ENCODE measurements at regions not wholly inside any gene's neighbourhood (a gene's known extent, or its start where the extent isn't known, plus 50 kb on each side); places are given as distances from the start of the nearest gene placed in this dataset.

GRCh38 chr1:188689542-188689941, 1788.1 kb downstream of the BRINP3 start:
- Mint-ChIP-seq H3K4me1 (peaks cover 7% of the 10 kb centered on the region), H3K36me3 (ENCODE audit: low read depth) (no peaks in the 10 kb centered on the region), H3K27me3 (ENCODE audit: low read depth, poor library complexity) (no peaks in the 10 kb centered on the region), H3K9me3 (no peaks in the 10 kb centered on the region), H3K4me3 (no peak overlapping the region), H3K27ac (no peak overlapping the region)
- no peak for TF ChIP-seq CTCF (IDR thresholded peaks at IDR 0.05)
- no peak for DNase-seq

- Mint-ChIP-seq H3K9me3 (no peaks in the 10 kb centered on the region), H3K27ac (no peak overlapping the region), H3K27me3 (ENCODE audit: low read depth, poor library complexity) (no peaks in the 10 kb centered on the region), H3K4me1 (no peaks in the 10 kb centered on the region), H3K4me3 (no peak overlapping the region), H3K36me3 (ENCODE audit: low read depth) (no peaks in the 10 kb centered on the region)
- no peak for TF ChIP-seq CTCF (IDR thresholded peaks at IDR 0.05)
- no peak for DNase-seq
These were observed 1777.5 kb downstream of the BRINP3 start for GRCh38 chr1:188700116-188700515.

GRCh38 chr1:188706742-188707141, 1770.9 kb downstream of the BRINP3 start:
- no peak for TF ChIP-seq CTCF (IDR thresholded peaks at IDR 0.05)
- H3K36me3 Mint-ChIP-seq (ENCODE audit: low read depth): no peaks in the 10 kb centered on the region

GRCh38 chr1:188708795-188709535, 1768.7 kb downstream of the BRINP3 start:
- Mint-ChIP-seq H3K27ac (no peak overlapping the region), H3K36me3 (ENCODE audit: low read depth) (no peaks in the 10 kb centered on the region), H3K9me3 (no peaks in the 10 kb centered on the region), H3K27me3 (ENCODE audit: low read depth, poor library complexity) (no peaks in the 10 kb centered on the region), H3K4me1 (peaks cover 6% of the 10 kb centered on the region), H3K4me3 (no peak overlapping the region)
- no peak for DNase-seq
- no peak for TF ChIP-seq CTCF (IDR thresholded peaks at IDR 0.05)

More at GRCh38 chr1:188706742-188707141, 1770.9 kb downstream of the BRINP3 start:
- Mint-ChIP-seq H3K27me3 (ENCODE audit: low read depth, poor library complexity) (no peaks in the 10 kb centered on the region), H3K4me1 (no peaks in the 10 kb centered on the region), H3K27ac (no peak overlapping the region), H3K4me3 (no peak overlapping the region), H3K9me3 (no peaks in the 10 kb centered on the region)
- DNase-seq: no peak

- TF ChIP-seq CTCF (IDR thresholded peaks at IDR 0.05): no peak
- no peak overlapping the region for H3K4me3 Mint-ChIP-seq
- peaks cover 3% of the 10 kb centered on the region for H3K27me3 Mint-ChIP-seq (ENCODE audit: low read depth, poor library complexity)
- H3K27ac Mint-ChIP-seq: no peak overlapping the region
- H3K36me3 Mint-ChIP-seq (ENCODE audit: low read depth): no peaks in the 10 kb centered on the region
- H3K4me1 Mint-ChIP-seq: peaks cover 6% of the 10 kb centered on the region
- no peaks in the 10 kb centered on the region for H3K9me3 Mint-ChIP-seq
- no peak for DNase-seq
These were observed 1762.1 kb downstream of the BRINP3 start for GRCh38 chr1:188715566-188715965.

- H3K9me3 Mint-ChIP-seq: no peaks in the 10 kb centered on the region
- no peak for DNase-seq
- no peaks in the 10 kb centered on the region for H3K36me3 Mint-ChIP-seq (ENCODE audit: low read depth)
- no peak for TF ChIP-seq CTCF (IDR thresholded peaks at IDR 0.05)
- H3K27ac Mint-ChIP-seq: no peak overlapping the region
- H3K4me1 Mint-ChIP-seq: no peaks in the 10 kb centered on the region
- no peak overlapping the region for H3K4me3 Mint-ChIP-seq
- H3K27me3 Mint-ChIP-seq (ENCODE audit: low read depth, poor library complexity): peaks cover 3% of the 10 kb centered on the region
These were observed 1757.9 kb downstream of the BRINP3 start for GRCh38 chr1:188719735-188720134.

Measured in nephron progenitor cell (in vitro differentiated cells).